CD4-positive, alpha-beta T cell (primary cell): ENCODE measurements at regions not wholly inside any gene's neighbourhood (a gene's known extent, or its start where the extent isn't known, plus 50 kb on each side); places are given as distances from the start of the nearest gene placed in this dataset.
A peak's percentile ranks its signal among the peaks of the same experiment; 100 is the strongest.

Source experiments
- ATAC-seq: fragments of 200-7000 bp; cut with Tn5 transposase; one replicate; pipeline ENCODE4 v1.10.0; 2022; ENCODE audit warnings: mild to moderate bottlenecking; ENCODE audit not compliant: poor library complexity
- CTCF ChIA-PET: fragments of 350-600 bp; sonication (Branson Sonifier 250); formaldehyde crosslinking; loops from one replicate; lab custom pipeline; 2021; ENCODE audit warnings: antibody characterized with exemption, inconsistent platforms; lab: Charles Lee
- POLR2A ChIA-PET: fragments of 350-600 bp; sonication (Branson Sonifier 250); formaldehyde crosslinking; loops from one replicate; lab custom pipeline; 2021; ENCODE audit warnings: antibody characterized with exemption, inconsistent platforms; lab: Charles Lee
- DNase-seq, 14 experiments: peaks; one replicate each; pipeline ENCODE4 v3.0.0-alpha.2; 2013 to 2020; ENCODE audit warnings: mixed read lengths in 2 of 14
- H3K27ac ChIP-seq, 2 donors: one replicate each; pipeline versions ENCODE4 v1.5.1 to v1.7.0; 2013; ENCODE audit warnings: low read length in 2 of 2, low read depth in 1 of 2, mild to moderate bottlenecking in 1 of 2
- H3K27me3 ChIP-seq, 2 experiments: 1 replicate in 1 of 2; 2 replicates in 1 of 2; pipeline versions ENCODE4 v1.6.1 to v1.7.0; 2013; ENCODE audit warnings: low read length in 2 of 2, control low read depth in 1 of 2, mild to moderate bottlenecking in 1 of 2, moderate library complexity in 1 of 2; ENCODE audit not compliant: insufficient read depth in 2 of 2, control insufficient read depth in 1 of 2
- H3K36me3 ChIP-seq: one replicate; pipeline ENCODE4 v1.6.1; 2013; ENCODE audit warnings: low read length, control low read depth; ENCODE audit not compliant: insufficient read depth
- H3K4me1 ChIP-seq: one replicate; pipeline ENCODE4 v1.6.1; 2013; ENCODE audit warnings: low read length, control low read depth; ENCODE audit not compliant: insufficient read depth
- H3K4me3 ChIP-seq: one replicate; pipeline ENCODE4 v1.5.1; 2013; ENCODE audit warnings: mild to moderate bottlenecking, low read length, moderate library complexity
- H3K9me3 ChIP-seq, 2 experiments: 1 replicate in 1 of 2; 2 replicates in 1 of 2; pipeline versions ENCODE4 v1.6.1 to v1.7.0; 2013; ENCODE audit warnings: low read length in 2 of 2, mild to moderate bottlenecking in 2 of 2, control low read depth in 1 of 2, moderate library complexity in 1 of 2; ENCODE audit not compliant: control insufficient read depth in 1 of 2, insufficient read depth in 1 of 2
- H3K27ac Mint-ChIP-seq: one replicate; pipeline ENCODE4 v1.8.0; 2020; ENCODE audit warnings: mixed read lengths
- H3K27me3 Mint-ChIP-seq: one replicate; pipeline ENCODE4 v1.8.0; 2021; ENCODE audit warnings: mixed read lengths
- H3K36me3 Mint-ChIP-seq: one replicate; pipeline ENCODE4 v1.8.0; 2021; ENCODE audit warnings: low read depth, mixed read lengths
- H3K4me1 Mint-ChIP-seq: one replicate; pipeline ENCODE4 v1.8.0; 2021; ENCODE audit warnings: low read depth, mixed read lengths
- H3K4me3 Mint-ChIP-seq: one replicate; pipeline ENCODE4 v1.8.0; 2020; ENCODE audit warnings: mild to moderate bottlenecking, mixed read lengths
- H3K9me3 Mint-ChIP-seq: one replicate; pipeline ENCODE4 v1.8.0; 2020; ENCODE audit warnings: mixed read lengths
- intact Hi-C, 2 experiments: fragments of 100-400 bp; cut with DNase I in 1 of 2; cut with micrococcal nuclease in 1 of 2; formaldehyde crosslinking; loops; one replicate each; pipeline versions ENCODE4 v1.15.1 to v1.9.0; 2023 to 2025; cut with DNase I, micrococcal nuclease
- TF ChIP-seq, protein P1 (sequence below): fragments of 200-600 bp; IDR thresholded peaks from one replicate; pipeline ENCODE4 v1.8.0; 2022; ENCODE audit warnings: antibody characterized with exemption, mild to moderate bottlenecking

DNA sequence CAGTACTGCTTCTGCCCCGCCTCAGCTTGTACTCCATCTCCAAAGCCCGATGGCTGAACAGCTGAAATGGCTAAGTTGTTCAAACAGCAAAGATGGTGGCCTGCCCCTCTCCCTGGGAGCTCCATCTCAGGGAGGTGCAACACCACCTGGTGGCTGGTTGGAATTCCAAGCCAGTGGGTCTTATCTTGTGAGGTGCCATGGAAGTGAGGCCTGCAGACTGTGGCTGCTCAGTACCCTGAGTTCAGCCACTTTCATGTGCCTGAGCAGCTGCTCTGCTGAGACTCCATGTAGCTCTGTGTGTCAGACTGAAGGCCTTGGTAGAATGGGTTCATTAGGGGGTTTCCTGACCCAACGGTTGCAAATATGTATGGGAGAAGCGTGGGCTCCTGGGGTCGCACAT lies 67.3 kb upstream of the SPRY2 start:
- CTCF ChIA-PET = no interaction called here
- Mint-ChIP-seq H3K36me3 (no peaks in the 10 kb centered on the region), H3K9me3 (peaks cover 17% of the 10 kb centered on the region), H3K27ac (no peak overlapping the region), H3K27me3 (no peaks in the 10 kb centered on the region), H3K4me3 (no peak overlapping the region), H3K4me1 (no peaks in the 10 kb centered on the region)
- H3K4me1 ChIP-seq = no peaks in the 10 kb centered on the region
- ATAC-seq (no peak), DNase-seq (no peak)
- POLR2A ChIA-PET = no interaction called here
- no peak overlapping the region for H3K27ac ChIP-seq
- H3K27me3 ChIP-seq = no peaks in the 10 kb centered on the region
- intact Hi-C loops = no loop called here
- TF ChIP-seq, protein P1, sequence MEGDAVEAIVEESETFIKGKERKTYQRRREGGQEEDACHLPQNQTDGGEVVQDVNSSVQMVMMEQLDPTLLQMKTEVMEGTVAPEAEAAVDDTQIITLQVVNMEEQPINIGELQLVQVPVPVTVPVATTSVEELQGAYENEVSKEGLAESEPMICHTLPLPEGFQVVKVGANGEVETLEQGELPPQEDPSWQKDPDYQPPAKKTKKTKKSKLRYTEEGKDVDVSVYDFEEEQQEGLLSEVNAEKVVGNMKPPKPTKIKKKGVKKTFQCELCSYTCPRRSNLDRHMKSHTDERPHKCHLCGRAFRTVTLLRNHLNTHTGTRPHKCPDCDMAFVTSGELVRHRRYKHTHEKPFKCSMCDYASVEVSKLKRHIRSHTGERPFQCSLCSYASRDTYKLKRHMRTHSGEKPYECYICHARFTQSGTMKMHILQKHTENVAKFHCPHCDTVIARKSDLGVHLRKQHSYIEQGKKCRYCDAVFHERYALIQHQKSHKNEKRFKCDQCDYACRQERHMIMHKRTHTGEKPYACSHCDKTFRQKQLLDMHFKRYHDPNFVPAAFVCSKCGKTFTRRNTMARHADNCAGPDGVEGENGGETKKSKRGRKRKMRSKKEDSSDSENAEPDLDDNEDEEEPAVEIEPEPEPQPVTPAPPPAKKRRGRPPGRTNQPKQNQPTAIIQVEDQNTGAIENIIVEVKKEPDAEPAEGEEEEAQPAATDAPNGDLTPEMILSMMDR = no peak
- no peak overlapping the region for H3K4me3 ChIP-seq
- no peaks in the 10 kb centered on the region for H3K36me3 ChIP-seq
- H3K9me3 ChIP-seq = peaks cover 0 to 9% of the 10 kb centered on the region in 2 experiments

DNA sequence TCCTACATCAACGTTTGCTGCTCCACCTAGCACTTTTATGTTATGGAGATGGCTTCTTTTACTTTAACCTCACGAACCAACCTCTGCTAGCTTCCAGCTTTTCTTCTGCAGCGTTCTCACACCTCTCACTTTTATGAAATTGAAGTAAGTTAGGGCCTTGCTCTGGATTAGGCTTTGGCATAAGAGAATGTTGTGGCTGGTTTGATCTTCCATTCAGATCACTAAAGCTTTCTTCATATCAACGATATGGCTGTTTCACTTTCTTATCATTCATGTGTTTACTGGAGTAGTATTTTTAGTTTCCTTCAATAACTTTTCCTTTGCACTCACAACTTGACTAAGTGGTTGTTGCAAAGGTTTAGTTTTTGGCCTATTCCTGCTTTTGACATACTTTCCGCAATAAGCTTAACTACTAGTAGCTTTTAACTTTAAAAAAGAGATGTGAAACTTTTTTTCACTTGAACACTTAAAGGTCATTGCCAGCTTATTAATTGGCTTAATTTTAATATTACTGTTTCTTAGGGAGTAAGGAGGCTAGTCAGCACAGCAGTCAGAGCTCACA lies 60.0 kb upstream of the SPRY2 start:
- TF ChIP-seq, protein P1 = no peak
- no peaks in the 10 kb centered on the region for H3K27me3 Mint-ChIP-seq
- ATAC-seq (no peak), DNase-seq (no peak)
- intact Hi-C loops = no loop called here
- H3K4me1 Mint-ChIP-seq = peaks cover 45% of the 10 kb centered on the region
- ChIA-PET POLR2A (no interaction called here), CTCF (no interaction called here)
- H3K36me3 Mint-ChIP-seq = no peaks in the 10 kb centered on the region
- Histone ChIP-seq H3K27me3 (no peaks in the 10 kb centered on the region), H3K4me3 (no peak overlapping the region), H3K27ac (no peak overlapping the region), H3K9me3 (no peaks in the 10 kb centered on the region), H3K4me1 (peaks cover 3% of the 10 kb centered on the region), H3K36me3 (no peaks in the 10 kb centered on the region)
- H3K4me3 Mint-ChIP-seq = peak overlapping the region; percentile 34
- peaks cover 13% of the 10 kb centered on the region for H3K9me3 Mint-ChIP-seq
- H3K27ac Mint-ChIP-seq = no peak overlapping the region

DNA sequence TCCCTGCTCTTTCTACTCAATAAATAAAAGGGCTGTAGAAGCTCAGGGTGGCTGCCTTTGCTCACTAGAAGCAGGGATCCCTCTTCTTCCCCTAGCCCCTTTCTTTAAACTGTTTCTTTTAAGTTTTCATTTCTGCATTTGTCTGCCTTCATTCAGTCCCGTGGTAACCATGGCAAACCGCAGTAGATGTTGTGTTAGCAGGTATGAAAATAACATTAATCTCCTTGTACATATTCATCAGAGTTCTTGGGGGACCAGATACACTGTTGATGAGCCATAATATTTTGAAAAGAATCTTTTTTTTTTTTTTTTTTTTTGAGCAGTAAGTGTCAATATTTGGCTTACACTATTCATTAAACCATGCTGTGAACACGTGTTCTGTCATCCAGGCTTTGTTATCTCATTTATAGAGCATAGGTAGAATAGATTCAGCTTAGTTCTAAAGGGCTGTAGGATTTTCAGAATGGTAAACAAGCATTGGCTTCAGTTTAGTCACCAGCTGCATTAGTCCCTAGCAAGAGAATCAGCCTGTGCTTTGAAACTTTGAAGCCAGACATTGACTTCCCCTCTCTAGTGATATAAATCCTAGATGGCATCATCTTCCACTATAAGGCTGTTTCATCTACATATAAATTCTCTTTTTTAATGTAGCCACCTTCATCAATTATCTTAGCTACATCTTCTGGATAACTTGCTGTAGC lies 59.4 kb upstream of the SPRY2 start:
- H3K9me3 Mint-ChIP-seq = peaks cover 8% of the 10 kb centered on the region
- TF ChIP-seq, protein P1 = no peak
- Histone ChIP-seq H3K27ac (no peak overlapping the region), H3K4me1 (peaks cover 3% of the 10 kb centered on the region), H3K4me3 (no peak overlapping the region), H3K27me3 (no peaks in the 10 kb centered on the region), H3K9me3 (no peaks in the 10 kb centered on the region), H3K36me3 (no peaks in the 10 kb centered on the region)
- POLR2A ChIA-PET = no interaction called here
- CTCF ChIA-PET = no interaction called here
- no peaks in the 10 kb centered on the region for H3K36me3 Mint-ChIP-seq
- no peak overlapping the region for H3K27ac Mint-ChIP-seq
- peak overlapping the region; percentile 34 for H3K4me3 Mint-ChIP-seq
- peaks cover 45% of the 10 kb centered on the region for H3K4me1 Mint-ChIP-seq
- no peak for ATAC-seq
- no peaks in the 10 kb centered on the region for H3K27me3 Mint-ChIP-seq
- DNase-seq = no peak
- intact Hi-C loops = no loop called here
